ENCODE measurements at regions not wholly inside any gene's neighbourhood (a gene's known extent, or its start where the extent isn't known, plus 50 kb on each side); places are given as distances from the start of the nearest gene placed in this dataset.

DNA sequence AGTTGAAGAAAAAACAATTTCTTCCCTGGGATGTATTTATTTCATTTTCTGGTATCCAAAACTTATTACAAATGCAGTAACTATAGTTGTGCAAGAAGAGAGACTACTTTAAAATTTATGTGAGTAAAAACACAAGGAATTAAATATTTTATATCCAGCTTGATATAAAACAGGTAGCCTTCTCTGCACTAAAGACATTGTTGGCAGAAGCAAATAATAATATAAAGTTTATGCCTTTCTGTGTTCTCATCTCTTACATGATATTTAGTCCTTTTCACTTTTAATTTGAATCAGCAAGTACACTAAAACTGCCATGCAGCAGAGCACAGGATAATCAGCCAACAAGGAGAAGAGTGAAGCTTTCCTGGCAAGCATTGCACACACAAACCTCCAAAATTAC, 352.7 kb downstream of the ARL6IP6 start:
- TF ChIP-seq, protein P1, sequence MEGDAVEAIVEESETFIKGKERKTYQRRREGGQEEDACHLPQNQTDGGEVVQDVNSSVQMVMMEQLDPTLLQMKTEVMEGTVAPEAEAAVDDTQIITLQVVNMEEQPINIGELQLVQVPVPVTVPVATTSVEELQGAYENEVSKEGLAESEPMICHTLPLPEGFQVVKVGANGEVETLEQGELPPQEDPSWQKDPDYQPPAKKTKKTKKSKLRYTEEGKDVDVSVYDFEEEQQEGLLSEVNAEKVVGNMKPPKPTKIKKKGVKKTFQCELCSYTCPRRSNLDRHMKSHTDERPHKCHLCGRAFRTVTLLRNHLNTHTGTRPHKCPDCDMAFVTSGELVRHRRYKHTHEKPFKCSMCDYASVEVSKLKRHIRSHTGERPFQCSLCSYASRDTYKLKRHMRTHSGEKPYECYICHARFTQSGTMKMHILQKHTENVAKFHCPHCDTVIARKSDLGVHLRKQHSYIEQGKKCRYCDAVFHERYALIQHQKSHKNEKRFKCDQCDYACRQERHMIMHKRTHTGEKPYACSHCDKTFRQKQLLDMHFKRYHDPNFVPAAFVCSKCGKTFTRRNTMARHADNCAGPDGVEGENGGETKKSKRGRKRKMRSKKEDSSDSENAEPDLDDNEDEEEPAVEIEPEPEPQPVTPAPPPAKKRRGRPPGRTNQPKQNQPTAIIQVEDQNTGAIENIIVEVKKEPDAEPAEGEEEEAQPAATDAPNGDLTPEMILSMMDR (IDR thresholded peaks at IDR 0.05): no peak
- TF ChIP-seq POLR2A (IDR thresholded peaks at IDR 0.05): no peak
